ENCODE measurements at regions not wholly inside any gene's neighbourhood (a gene's known extent, or its start where the extent isn't known, plus 50 kb on each side); places are given as distances from the start of the nearest gene placed in this dataset.

GRCh38 chr14:57066463-57066862 lies 202.2 kb downstream of the EXOC5 start:
- Histone ChIP-seq H3K4me1 (no peaks in the 10 kb centered on the region), H3K27me3 (peaks cover 0 to 3% (median 0%) of the 10 kb centered on the region in 3 donors), H3K36me3 (no peaks in the 10 kb centered on the region), H3K9me3 (no peaks in the 10 kb centered on the region), H3K27ac (no peak overlapping the region), H3K4me3 (no peak overlapping the region)
- no peak for DNase-seq
- in situ Hi-C loops (cut with MboI; ENCODE audit: low sequenced_read_pairs in 4 of 4): no loop called here
- no peak for ATAC-seq
- intact Hi-C loops (cut with DNase I; ENCODE audit: low total_unique reads): loop anchor here (10.0 kb wide), 1 partner anchor 572 kb away; no protein-coding TSS in a partner anchor
- TF ChIP-seq POLR2A (IDR thresholded peaks at IDR 0.05): no peak
- TF ChIP-seq, protein P1, sequence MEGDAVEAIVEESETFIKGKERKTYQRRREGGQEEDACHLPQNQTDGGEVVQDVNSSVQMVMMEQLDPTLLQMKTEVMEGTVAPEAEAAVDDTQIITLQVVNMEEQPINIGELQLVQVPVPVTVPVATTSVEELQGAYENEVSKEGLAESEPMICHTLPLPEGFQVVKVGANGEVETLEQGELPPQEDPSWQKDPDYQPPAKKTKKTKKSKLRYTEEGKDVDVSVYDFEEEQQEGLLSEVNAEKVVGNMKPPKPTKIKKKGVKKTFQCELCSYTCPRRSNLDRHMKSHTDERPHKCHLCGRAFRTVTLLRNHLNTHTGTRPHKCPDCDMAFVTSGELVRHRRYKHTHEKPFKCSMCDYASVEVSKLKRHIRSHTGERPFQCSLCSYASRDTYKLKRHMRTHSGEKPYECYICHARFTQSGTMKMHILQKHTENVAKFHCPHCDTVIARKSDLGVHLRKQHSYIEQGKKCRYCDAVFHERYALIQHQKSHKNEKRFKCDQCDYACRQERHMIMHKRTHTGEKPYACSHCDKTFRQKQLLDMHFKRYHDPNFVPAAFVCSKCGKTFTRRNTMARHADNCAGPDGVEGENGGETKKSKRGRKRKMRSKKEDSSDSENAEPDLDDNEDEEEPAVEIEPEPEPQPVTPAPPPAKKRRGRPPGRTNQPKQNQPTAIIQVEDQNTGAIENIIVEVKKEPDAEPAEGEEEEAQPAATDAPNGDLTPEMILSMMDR (IDR thresholded peaks at IDR 0.05 in 4 of 5, conservative IDR thresholded peaks at IDR 0.05 in 1 of 5): no peak

DNA sequence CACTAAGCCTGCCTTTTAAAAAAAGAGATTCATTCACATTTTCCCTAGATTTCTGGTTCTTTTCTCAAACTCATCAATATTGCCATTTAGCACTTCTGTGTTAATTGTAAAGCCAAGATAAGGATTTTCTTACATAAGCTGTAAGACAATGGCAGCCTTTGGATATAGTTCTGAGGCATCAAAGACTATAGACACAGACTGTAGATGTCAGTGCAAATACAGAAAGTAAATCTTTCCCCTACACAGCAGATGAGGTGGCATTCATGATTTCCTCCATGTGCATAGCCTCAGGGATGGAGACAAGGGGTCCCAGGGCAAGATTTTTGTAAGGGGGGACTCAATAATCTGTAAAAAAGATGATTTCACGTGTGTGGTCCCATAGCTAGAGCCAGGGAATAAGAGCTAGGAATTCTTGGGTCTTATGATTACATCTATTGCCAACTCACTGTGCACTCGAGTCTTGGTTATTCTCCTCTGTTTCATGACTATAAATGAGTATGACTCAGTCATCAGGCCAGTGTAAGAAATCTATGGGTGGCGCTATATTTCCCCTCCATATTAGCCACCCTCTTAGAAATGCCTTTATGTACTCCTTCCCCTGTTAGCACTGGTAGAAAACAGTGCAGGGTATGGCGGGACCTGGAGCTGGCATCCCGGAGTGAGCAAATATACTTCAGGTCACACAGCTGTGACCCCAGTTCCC lies 207.5 kb downstream of the EXOC5 start:
- ATAC-seq: no peak
- TF ChIP-seq, protein P1 (IDR thresholded peaks at IDR 0.05 in 4 of 5, conservative IDR thresholded peaks at IDR 0.05 in 1 of 5): no peak
- no peak for TF ChIP-seq POLR2A (IDR thresholded peaks at IDR 0.05)
- H3K36me3 ChIP-seq: no peaks in the 10 kb centered on the region
- no peaks in the 10 kb centered on the region for H3K4me1 ChIP-seq
- intact Hi-C loops (cut with DNase I; ENCODE audit: low total_unique reads): loop anchor here (10.0 kb wide), 1 partner anchor 566 kb away; no protein-coding TSS in a partner anchor
- no peak overlapping the region for H3K4me3 ChIP-seq
- H3K27ac ChIP-seq: no peak overlapping the region
- no peaks in the 10 kb centered on the region for H3K27me3 ChIP-seq
- in situ Hi-C loops (cut with MboI; ENCODE audit: low sequenced_read_pairs in 4 of 4): no loop called here
- DNase-seq: no peak
- H3K9me3 ChIP-seq: no peaks in the 10 kb centered on the region

DNA sequence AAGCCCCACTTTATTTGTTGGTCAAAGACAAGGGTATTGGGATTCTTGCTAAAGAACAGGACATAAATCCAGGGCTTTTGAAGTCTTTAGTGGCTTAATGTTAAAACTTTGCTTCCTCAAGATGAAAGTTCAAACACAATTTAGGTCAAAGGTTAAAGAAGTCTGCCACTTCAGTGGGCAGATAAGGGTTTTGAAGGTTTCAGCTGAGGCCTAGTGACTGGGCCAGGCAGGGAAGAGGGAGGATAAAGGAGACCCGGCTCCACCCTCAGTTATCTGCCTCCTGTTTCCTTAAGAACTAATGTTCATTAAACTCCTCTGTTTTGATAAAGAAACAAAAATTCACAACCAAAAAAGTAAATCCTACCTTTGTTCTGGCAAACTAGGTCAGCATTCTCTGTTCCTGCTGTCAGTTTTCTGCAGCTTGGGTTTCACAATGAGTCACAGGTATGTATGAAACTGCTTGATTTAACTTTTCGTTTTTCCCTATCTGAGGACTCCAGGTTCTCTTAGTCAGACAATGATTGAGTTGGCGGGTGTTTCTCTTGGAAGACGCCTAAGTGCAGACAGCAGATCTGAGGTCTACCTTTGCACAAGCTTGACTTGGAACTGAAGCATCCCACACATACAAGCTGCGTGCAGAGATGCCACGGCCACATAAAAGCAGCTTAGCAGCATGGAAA lies 208.3 kb downstream of the EXOC5 start:
- no peaks in the 10 kb centered on the region for H3K27me3 ChIP-seq
- no peaks in the 10 kb centered on the region for H3K36me3 ChIP-seq
- ATAC-seq: no peak
- in situ Hi-C loops (cut with MboI; ENCODE audit: low sequenced_read_pairs in 4 of 4) (no loop called here), intact Hi-C loops (cut with DNase I; ENCODE audit: low total_unique reads) (loop anchor here (10.0 kb wide), 1 partner anchor 566 kb away; no protein-coding TSS in a partner anchor)
- H3K4me3 ChIP-seq: no peak overlapping the region
- H3K4me1 ChIP-seq: no peaks in the 10 kb centered on the region
- H3K27ac ChIP-seq: no peak overlapping the region
- H3K9me3 ChIP-seq: no peaks in the 10 kb centered on the region
- TF ChIP-seq, protein P1 (IDR thresholded peaks at IDR 0.05 in 4 of 5, conservative IDR thresholded peaks at IDR 0.05 in 1 of 5): no peak
- TF ChIP-seq POLR2A (IDR thresholded peaks at IDR 0.05): no peak
- no peak for DNase-seq

DNA sequence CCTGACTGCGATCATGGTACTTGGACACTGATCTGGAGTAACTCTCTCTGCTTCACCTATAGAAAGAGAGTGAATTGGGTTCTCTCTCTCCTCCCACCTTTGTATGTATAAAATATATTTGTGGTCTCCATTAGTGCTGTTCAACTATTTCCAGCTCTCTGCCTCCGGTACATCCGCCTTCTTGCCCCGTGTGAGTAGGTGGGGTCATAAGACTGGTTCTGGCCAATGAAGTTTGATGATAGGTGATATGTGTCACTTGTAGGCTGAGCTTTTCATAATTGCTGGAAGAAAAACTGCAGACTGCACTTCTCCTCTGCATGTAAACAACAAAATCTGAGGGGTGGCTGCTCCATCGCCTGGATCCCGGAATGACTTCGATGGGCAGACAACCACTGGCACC lies 210.4 kb downstream of the EXOC5 start:
- Histone ChIP-seq H3K9me3 (no peaks in the 10 kb centered on the region), H3K27ac (no peak overlapping the region), H3K27me3 (no peaks in the 10 kb centered on the region), H3K36me3 (no peaks in the 10 kb centered on the region), H3K4me3 (no peak overlapping the region), H3K4me1 (no peaks in the 10 kb centered on the region)
- intact Hi-C loops (cut with DNase I; ENCODE audit: low total_unique reads): no loop called here
- DNase-seq (no peak), ATAC-seq (no peak)
- TF ChIP-seq POLR2A (IDR thresholded peaks at IDR 0.05): no peak
- TF ChIP-seq, protein P1 (IDR thresholded peaks at IDR 0.05 in 4 of 5, conservative IDR thresholded peaks at IDR 0.05 in 1 of 5): no peak
- in situ Hi-C loops (cut with MboI; ENCODE audit: low sequenced_read_pairs in 4 of 4): no loop called here

Data from gastrocnemius medialis (tissue), 4 donors.